Naive thymus-derived CD4-positive, alpha-beta T cell (primary cell): ENCODE measurements at regions not wholly inside any gene's neighbourhood (a gene's known extent, or its start where the extent isn't known, plus 50 kb on each side); places are given as distances from the start of the nearest gene placed in this dataset.

ENCODE experiments used
- ATAC-seq: fragments of 150-1000 bp; cut with Tn5 transposase; 2 replicates; pipeline ENCODE4 v1.10.0; 2021; ENCODE audit warnings: mild to moderate bottlenecking, moderate library complexity
- CTCF ChIA-PET: fragments of 350-600 bp; sonication (Branson Sonifier 250); formaldehyde crosslinking; loops from one replicate; lab custom pipeline; 2021; ENCODE audit warnings: antibody characterized with exemption; lab: Charles Lee
- POLR2A ChIA-PET: fragments of 350-600 bp; sonication (Branson Sonifier 250); formaldehyde crosslinking; loops from one replicate; lab custom pipeline; 2021; ENCODE audit warnings: antibody characterized with exemption, inconsistent platforms; lab: Charles Lee
- DNase-seq, 9 donors: peaks; one replicate each; pipeline versions ENCODE4 v3.0.0 to v3.0.0-alpha.2; 2020 to 2022; ENCODE audit warnings: mixed read lengths in 1 of 9
- H3K27ac ChIP-seq: one replicate; pipeline ENCODE4 v1.7.0; 2013; ENCODE audit warnings: mild to moderate bottlenecking, low read depth, low read length, moderate library complexity
- H3K27me3 ChIP-seq, 2 donors: one replicate each; pipeline ENCODE4 v1.7.0; 2013; ENCODE audit warnings: low read length in 2 of 2, mild to moderate bottlenecking in 2 of 2, moderate library complexity in 2 of 2; ENCODE audit not compliant: control insufficient read depth in 2 of 2, insufficient read depth in 2 of 2
- H3K36me3 ChIP-seq, 3 experiments: 1 replicate in 2 of 3; 2 replicates in 1 of 3; pipeline ENCODE4 v1.7.0; 2013; ENCODE audit warnings: low read length in 3 of 3, mild to moderate bottlenecking in 3 of 3, moderate library complexity in 1 of 3; ENCODE audit not compliant: insufficient read depth in 3 of 3, control insufficient read depth in 2 of 3
- H3K4me1 ChIP-seq, 2 donors: one replicate each; pipeline ENCODE4 v1.7.0; 2013; ENCODE audit warnings: low read length in 2 of 2, mild to moderate bottlenecking in 2 of 2, moderate library complexity in 1 of 2; ENCODE audit not compliant: control insufficient read depth in 2 of 2, insufficient read depth in 2 of 2
- H3K4me3 ChIP-seq: 2 replicates; pipeline ENCODE4 v1.7.0; 2013; ENCODE audit warnings: mild to moderate bottlenecking, low read length
- H3K9me3 ChIP-seq, 3 experiments: 1 replicate in 2 of 3; 2 replicates in 1 of 3; pipeline ENCODE4 v1.7.0; 2013; ENCODE audit warnings: low read length in 3 of 3; ENCODE audit not compliant: control insufficient read depth in 2 of 3
- H3K27ac Mint-ChIP-seq, 9 donors: one replicate each; pipeline ENCODE4 v1.8.0; 2020 to 2022; ENCODE audit warnings: mixed read lengths in 9 of 9, mild to moderate bottlenecking in 8 of 9, moderate library complexity in 5 of 9, inconsistent platforms in 2 of 9
- H3K27me3 Mint-ChIP-seq, 5 donors: one replicate each; pipeline ENCODE4 v1.8.0; 2021 to 2022; ENCODE audit warnings: mixed read lengths in 5 of 5, mild to moderate bottlenecking in 1 of 5
- H3K36me3 Mint-ChIP-seq, 5 donors: one replicate each; pipeline ENCODE4 v1.8.0; 2020 to 2022; ENCODE audit warnings: mixed read lengths in 5 of 5, mild to moderate bottlenecking in 3 of 5, inconsistent platforms in 1 of 5
- H3K4me1 Mint-ChIP-seq, 7 donors: one replicate each; pipeline ENCODE4 v1.8.0; 2020 to 2022; ENCODE audit warnings: mixed read lengths in 7 of 7, mild to moderate bottlenecking in 3 of 7, inconsistent platforms in 1 of 7
- H3K4me3 Mint-ChIP-seq, 10 donors: one replicate each; pipeline ENCODE4 v1.8.0; 2020 to 2022; ENCODE audit warnings: mild to moderate bottlenecking in 10 of 10, mixed read lengths in 10 of 10, moderate library complexity in 6 of 10, inconsistent platforms in 2 of 10
- H3K9me3 Mint-ChIP-seq, 11 donors: one replicate each; pipeline ENCODE4 v1.8.0; 2020 to 2022; ENCODE audit warnings: mixed read lengths in 11 of 11, mild to moderate bottlenecking in 4 of 11, inconsistent platforms in 1 of 11, moderate library complexity in 1 of 11
- intact Hi-C, 2 donors: fragments of 100-400 bp; cut with micrococcal nuclease; formaldehyde crosslinking; loops; one replicate each; pipeline ENCODE4 v1.15.1; 2023

DNA sequence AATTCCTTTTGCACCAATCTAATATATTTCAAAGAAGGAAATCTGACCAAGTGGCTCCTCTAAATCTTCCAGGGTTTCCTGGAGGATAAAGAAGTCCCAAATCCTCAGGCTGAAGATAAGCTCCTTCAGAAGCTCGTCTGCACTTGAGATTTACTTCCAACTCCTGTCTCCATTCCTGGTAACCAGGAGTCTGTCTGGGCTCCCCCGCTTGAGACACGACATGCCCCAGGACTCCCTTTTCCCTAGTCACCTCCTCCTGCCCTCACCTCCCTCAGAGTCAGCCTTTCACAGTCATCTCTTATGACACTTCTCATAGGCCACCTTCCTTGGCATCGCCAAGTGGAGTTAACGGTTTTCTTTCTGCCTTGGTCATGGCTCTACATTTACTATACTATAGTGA is 103.4 kb upstream of the NEDD9 start:
- Mint-ChIP-seq H3K27ac (peak overlapping the region in 2 of 9 donors; percentile 12 to 13), H3K4me3 (no peak overlapping the region), H3K36me3 (peaks cover 10 to 49% (median 39%) of the 10 kb centered on the region in 5 donors), H3K9me3 (peaks cover 0 to 12% (median 4%) of the 10 kb centered on the region in 11 donors), H3K4me1 (peaks cover 27 to 62% (median 49%) of the 10 kb centered on the region in 7 donors), H3K27me3 (no peaks in the 10 kb centered on the region)
- DNase-seq (no peak), ATAC-seq (no peak)
- Histone ChIP-seq H3K27me3 (no peaks in the 10 kb centered on the region), H3K27ac (no peak overlapping the region), H3K4me3 (no peak overlapping the region), H3K36me3 (no peaks in the 10 kb centered on the region), H3K9me3 (no peaks in the 10 kb centered on the region), H3K4me1 (peaks cover 2 to 8% of the 10 kb centered on the region in 2 donors)
- intact Hi-C loops: no loop called here
- CTCF ChIA-PET: no interaction called here
- POLR2A ChIA-PET: interaction anchor here (0.6 kb wide), 1 partner anchor 617 kb away, joined by 3 read pairs; no protein-coding TSS in a partner anchor

GRCh38 chr6:11333132-11333849 is 100.8 kb upstream of the NEDD9 start:
- Mint-ChIP-seq H3K9me3 (peaks cover 0 to 3% (median 0%) of the 10 kb centered on the region in 11 donors), H3K27ac (peak overlapping the region in 8 of 9 donors; percentile 11 to 74 (median 26)), H3K4me3 (peak overlapping the region in 1 of 10 donors; percentile 2), H3K27me3 (no peaks in the 10 kb centered on the region), H3K36me3 (peaks cover 4 to 37% (median 27%) of the 10 kb centered on the region in 5 donors), H3K4me1 (peaks cover 43 to 78% (median 64%) of the 10 kb centered on the region in 7 donors)
- POLR2A ChIA-PET: no interaction called here
- H3K36me3 ChIP-seq: peaks cover 0 to 4% (median 0%) of the 10 kb centered on the region in 3 experiments
- no peaks in the 10 kb centered on the region for H3K9me3 ChIP-seq
- ATAC-seq: no peak
- H3K27ac ChIP-seq: no peak overlapping the region
- H3K4me1 ChIP-seq: peaks cover 2 to 11% of the 10 kb centered on the region in 2 donors
- CTCF ChIA-PET: no interaction called here
- intact Hi-C loops: loop anchor here in 1 of 2 donors (5.0 kb wide), 1 partner anchor 49 kb away; no protein-coding TSS in a partner anchor
- no peaks in the 10 kb centered on the region for H3K27me3 ChIP-seq
- DNase-seq: no peak
- no peak overlapping the region for H3K4me3 ChIP-seq

GRCh38 chr6:11332463-11332862 is 100.0 kb upstream of the NEDD9 start:
- no peaks in the 10 kb centered on the region for H3K9me3 ChIP-seq
- Mint-ChIP-seq H3K27me3 (no peaks in the 10 kb centered on the region), H3K9me3 (peaks cover 0 to 3% (median 0%) of the 10 kb centered on the region in 11 donors), H3K27ac (peak overlapping the region in 7 of 9 donors; percentile 5 to 59 (median 40)), H3K4me3 (peak overlapping the region in 3 of 10 donors; percentile 0 to 33 (median 33)), H3K36me3 (peaks cover 8 to 38% (median 25%) of the 10 kb centered on the region in 5 donors), H3K4me1 (peaks cover 45 to 78% (median 65%) of the 10 kb centered on the region in 7 donors)
- ChIA-PET CTCF (no interaction called here), POLR2A (no interaction called here)
- peaks cover 0 to 11% (median 0%) of the 10 kb centered on the region in 3 experiments for H3K36me3 ChIP-seq
- H3K27me3 ChIP-seq: no peaks in the 10 kb centered on the region
- no peak for DNase-seq
- intact Hi-C loops: loop anchor here in 1 of 2 donors (5.0 kb wide), 1 partner anchor 50 kb away; no protein-coding TSS in a partner anchor
- H3K27ac ChIP-seq: no peak overlapping the region
- H3K4me1 ChIP-seq: peaks cover 2 to 11% of the 10 kb centered on the region in 2 donors
- ATAC-seq: no peak
- H3K4me3 ChIP-seq: no peak overlapping the region

- H3K4me1 ChIP-seq: peaks cover 2 to 11% of the 10 kb centered on the region in 2 donors
- Mint-ChIP-seq H3K4me3 (peak overlapping the region; percentile 3 to 62 (median 52)), H3K36me3 (peaks cover 9 to 44% (median 34%) of the 10 kb centered on the region in 5 donors), H3K27ac (peak overlapping the region in 8 of 9 donors; percentile 2 to 59 (median 40)), H3K4me1 (peaks cover 52 to 85% (median 68%) of the 10 kb centered on the region in 7 donors), H3K9me3 (peaks cover 0 to 3% (median 0%) of the 10 kb centered on the region in 11 donors), H3K27me3 (no peaks in the 10 kb centered on the region)
- H3K27me3 ChIP-seq: no peaks in the 10 kb centered on the region
- ATAC-seq: peak; percentile 21
- peaks cover 0 to 21% (median 0%) of the 10 kb centered on the region in 3 experiments for H3K36me3 ChIP-seq
- ChIA-PET POLR2A (interaction anchor here (0.6 to 0.9 kb wide), 2 partner anchors 16 to 735 kb away, joined by 3 read pairs; no protein-coding TSS in a partner anchor), CTCF (interaction anchor here (0.5 kb wide), 1 partner anchor 12 kb away, joined by 3 read pairs; no protein-coding TSS in a partner anchor)
- no peaks in the 10 kb centered on the region for H3K9me3 ChIP-seq
- intact Hi-C loops: loop anchor here in 1 of 2 donors (5.0 kb wide), 1 partner anchor 51 kb away; no protein-coding TSS in a partner anchor
- no peak overlapping the region for H3K4me3 ChIP-seq
- no peak overlapping the region for H3K27ac ChIP-seq
- no peak for DNase-seq
Observed at GRCh38 chr6:11331111-11331510, 98.6 kb upstream of the NEDD9 start.

GRCh38 chr6:11330413-11330760 is 97.9 kb upstream of the NEDD9 start:
- Mint-ChIP-seq H3K27me3 (no peaks in the 10 kb centered on the region), H3K4me1 (peaks cover 48 to 79% (median 60%) of the 10 kb centered on the region in 7 donors), H3K27ac (peak overlapping the region in 7 of 9 donors; percentile 1 to 68 (median 55)), H3K36me3 (peaks cover 9 to 40% (median 34%) of the 10 kb centered on the region in 5 donors), H3K4me3 (peak overlapping the region in 4 of 10 donors; percentile 39 to 60 (median 52)), H3K9me3 (peaks cover 0 to 1% (median 0%) of the 10 kb centered on the region in 11 donors)
- ChIA-PET CTCF (no interaction called here), POLR2A (interaction anchor here (0.9 kb wide), 1 partner anchor 17 kb away, joined by 3 read pairs; no protein-coding TSS in a partner anchor)
- Histone ChIP-seq H3K4me1 (peaks cover 2 to 11% of the 10 kb centered on the region in 2 donors), H3K27me3 (no peaks in the 10 kb centered on the region), H3K9me3 (no peaks in the 10 kb centered on the region), H3K27ac (no peak overlapping the region), H3K4me3 (no peak overlapping the region), H3K36me3 (peaks cover 0 to 21% (median 0%) of the 10 kb centered on the region in 3 experiments)
- intact Hi-C loops: loop anchor here in 1 of 2 donors (5.0 kb wide), 1 partner anchor 52 kb away; no protein-coding TSS in a partner anchor
- ATAC-seq: peak; percentile 74
- DNase-seq: no peak

GRCh38 chr6:11329726-11330412 is 97.4 kb upstream of the NEDD9 start:
- DNase-seq (no peak), ATAC-seq (peak; percentile 12)
- intact Hi-C loops: loop anchor here in 1 of 2 donors (5.0 kb wide), 1 partner anchor 52 kb away; no protein-coding TSS in a partner anchor
- H3K4me1 Mint-ChIP-seq: peaks cover 51 to 83% (median 59%) of the 10 kb centered on the region in 7 donors
- POLR2A ChIA-PET: no interaction called here
- peaks cover 0 to 1% (median 0%) of the 10 kb centered on the region in 11 donors for H3K9me3 Mint-ChIP-seq
- no peaks in the 10 kb centered on the region for H3K27me3 Mint-ChIP-seq
- no peaks in the 10 kb centered on the region for H3K27me3 ChIP-seq
- CTCF ChIA-PET: no interaction called here
- peak overlapping the region in 6 of 9 donors; percentile 1 to 69 (median 61) for H3K27ac Mint-ChIP-seq
- peak overlapping the region in 5 of 10 donors; percentile 25 to 60 (median 49) for H3K4me3 Mint-ChIP-seq
- peaks cover 2 to 11% of the 10 kb centered on the region in 2 donors for H3K4me1 ChIP-seq
- peaks cover 0 to 21% (median 0%) of the 10 kb centered on the region in 3 experiments for H3K36me3 ChIP-seq
- peaks cover 9 to 40% (median 35%) of the 10 kb centered on the region in 5 donors for H3K36me3 Mint-ChIP-seq
- H3K9me3 ChIP-seq: no peaks in the 10 kb centered on the region
- no peak overlapping the region for H3K4me3 ChIP-seq
- H3K27ac ChIP-seq: no peak overlapping the region
